ENCODE measurements at regions not wholly inside any gene's neighbourhood (a gene's known extent, or its start where the extent isn't known, plus 50 kb on each side); places are given as distances from the start of the nearest gene placed in this dataset.
"Not testable (repeated sequence)": the region's sequence is repeated elsewhere in the genome, so short reads cannot be mapped to it uniquely, and the experiment has no call there.

- DNase-seq (ENCODE audit: low read depth in 2 of 2) = no peak
These were observed 290.5 kb downstream of the OMA1 start for GRCh38 chr1:58256041-58256440.

GRCh38 chr1:58255192-58255591, 291.3 kb downstream of the OMA1 start:
- no peak for DNase-seq (ENCODE audit: low read depth in 2 of 2)

- DNase-seq (ENCODE audit: low read depth in 2 of 2) = no peak
These were observed 295.0 kb downstream of the OMA1 start for GRCh38 chr1:58251430-58252073.

GRCh38 chr1:58250587-58250948, 296.0 kb downstream of the OMA1 start:
- DNase-seq (ENCODE audit: low read depth in 2 of 2) = no peak

- DNase-seq (ENCODE audit: low read depth in 2 of 2) = peak; percentile 16 to 25
These were observed 296.6 kb downstream of the OMA1 start for GRCh38 chr1:58249737-58250586.

- no peak for DNase-seq (ENCODE audit: low read depth in 2 of 2)
These were observed 297.2 kb downstream of the OMA1 start for GRCh38 chr1:58249388-58249736.

- no peak for DNase-seq (ENCODE audit: low read depth in 2 of 2)
These were observed 297.7 kb downstream of the OMA1 start for GRCh38 chr1:58248791-58249190.

- no peak for DNase-seq (ENCODE audit: low read depth in 2 of 2)
These were observed 298.5 kb downstream of the OMA1 start for GRCh38 chr1:58248072-58248471.

- DNase-seq (ENCODE audit: low read depth in 2 of 2) = no peak
These were observed 300.0 kb downstream of the OMA1 start for GRCh38 chr1:58246549-58246948.

GRCh38 chr1:58244872-58245271, 301.7 kb downstream of the OMA1 start:
- DNase-seq (ENCODE audit: low read depth in 2 of 2) = no peak

GRCh38 chr1:58238846-58239245, 307.7 kb downstream of the OMA1 start:
- DNase-seq (ENCODE audit: low read depth in 2 of 2) = no peak

GRCh38 chr1:58233729-58234128, 312.8 kb downstream of the OMA1 start:
- no peak for DNase-seq (ENCODE audit: low read depth in 2 of 2)

- no peak for DNase-seq (ENCODE audit: low read depth in 2 of 2)
These were observed 315.3 kb downstream of the OMA1 start for GRCh38 chr1:58231204-58231603.

GRCh38 chr1:58227604-58228003, 318.9 kb downstream of the OMA1 start:
- DNase-seq (ENCODE audit: low read depth in 2 of 2) = no peak

GRCh38 chr1:58223522-58223921, 323.0 kb downstream of the OMA1 start:
- no peak for DNase-seq (ENCODE audit: low read depth in 2 of 2)

GRCh38 chr1:58220836-58221472, 325.6 kb downstream of the OMA1 start:
- no peak for DNase-seq (ENCODE audit: low read depth in 2 of 2)

GRCh38 chr1:58216169-58216568, 330.4 kb downstream of the OMA1 start:
- DNase-seq (ENCODE audit: low read depth in 2 of 2) = not testable (repeated sequence)

GRCh38 chr1:58214674-58215073, 331.9 kb downstream of the OMA1 start:
- DNase-seq (ENCODE audit: low read depth in 2 of 2) = no peak

- no peak for DNase-seq (ENCODE audit: low read depth in 2 of 2)
These were observed 334.7 kb downstream of the OMA1 start for GRCh38 chr1:58211869-58212268.

- DNase-seq (ENCODE audit: low read depth in 2 of 2) = no peak
These were observed 337.0 kb downstream of the OMA1 start for GRCh38 chr1:58209575-58209974.

GRCh38 chr1:58206749-58207148, 339.8 kb downstream of the OMA1 start:
- no peak for DNase-seq (ENCODE audit: low read depth in 2 of 2)

GRCh38 chr1:58204284-58204683, 342.2 kb downstream of the OMA1 start:
- DNase-seq (ENCODE audit: low read depth in 2 of 2) = no peak

GRCh38 chr1:58201492-58202106, 344.9 kb downstream of the OMA1 start:
- DNase-seq (ENCODE audit: low read depth in 2 of 2) = no peak
